WTC11 (cell line): ENCODE measurements at regions not wholly inside any gene's neighbourhood (a gene's known extent, or its start where the extent isn't known, plus 50 kb on each side); places are given as distances from the start of the nearest gene placed in this dataset.

Experiments used
- ATF6 ChIP-seq: sonication (generic); formaldehyde crosslinking; IDR thresholded peaks from 2 replicates; pipeline ENCODE4 v1.8.1; 2023; ENCODE audit warnings: mild to moderate bottlenecking, missing genetic modification reagents
- CBFB ChIP-seq: sonication (generic); formaldehyde crosslinking; IDR thresholded peaks from 2 replicates; pipeline ENCODE4 v1.8.1; 2022; ENCODE audit warnings: mild to moderate bottlenecking, low read depth, missing genetic modification reagents
- CTCF ChIP-seq: fragments of 200-600 bp; IDR thresholded peaks from 2 replicates; pipeline ENCODE4 v1.8.0; 2022; ENCODE audit warnings: antibody characterized with exemption
- E2F5 ChIP-seq: sonication (generic); formaldehyde crosslinking; IDR thresholded peaks from 2 replicates; pipeline ENCODE4 v1.8.1; 2022; ENCODE audit warnings: mild to moderate bottlenecking, moderate library complexity, missing genetic modification reagents
- HMGXB4 ChIP-seq: sonication (generic); formaldehyde crosslinking; IDR thresholded peaks from 2 replicates; pipeline ENCODE4 v1.8.1; 2023; ENCODE audit warnings: mild to moderate bottlenecking, moderate library complexity, missing genetic modification reagents
- MLX ChIP-seq: sonication (generic); formaldehyde crosslinking; IDR thresholded peaks from 2 replicates; pipeline ENCODE4 v1.8.1; 2023; ENCODE audit warnings: mild to moderate bottlenecking, missing genetic modification reagents, moderate library complexity
- MXD4 ChIP-seq: fragments of 250-450 bp; sonication (Bioruptor Pico); IDR thresholded peaks from 2 replicates; pipeline ENCODE4 v1.8.0; 2021; ENCODE audit warnings: mild to moderate bottlenecking, moderate library complexity, borderline replicate concordance
- USF1 ChIP-seq: sonication (generic); formaldehyde crosslinking; IDR thresholded peaks from 2 replicates; pipeline ENCODE4 v1.8.0; 2022; ENCODE audit warnings: mild to moderate bottlenecking, missing genetic modification reagents

GRCh38 chr20:7285918-7286556, 518.6 kb downstream of the BMP2 start:
- TF ChIP-seq HMGXB4 (CRISPR knock-in tag) = no peak
- no peak for TF ChIP-seq USF1 (CRISPR knock-in tag)
- no peak for TF ChIP-seq MLX
- TF ChIP-seq CTCF = peak; percentile 62
- TF ChIP-seq CBFB (CRISPR knock-in tag) = no peak
- no peak for TF ChIP-seq MXD4 (CRISPR knock-in tag)
- no peak for TF ChIP-seq ATF6 (CRISPR knock-in tag)
- no peak for TF ChIP-seq E2F5
